Heart right ventricle (tissue), 16 donors: ENCODE measurements at regions not wholly inside any gene's neighbourhood (a gene's known extent, or its start where the extent isn't known, plus 50 kb on each side); places are given as distances from the start of the nearest gene placed in this dataset.

ENCODE experiments used
- ATAC-seq, 8 donors: fragments of 200-7000 bp; cut with Tn5 transposase; one replicate each; pipeline ENCODE4 v1.9.1; 2020; ENCODE audit warnings: mild to moderate bottlenecking in 8 of 8, moderate library complexity in 8 of 8, moderate number of reproducible peaks in 1 of 8
- DNase-seq, 2 donors: peaks; one replicate each; pipeline ENCODE4 v3.0.0-alpha.2; 2020
- H3K27ac ChIP-seq, 10 donors: fragments of 200-600 bp; sonication (generic) in 2 of 10; one replicate each; pipeline versions ENCODE4 v1.5.0 to v1.8.0; 2020 to 2022; ENCODE audit warnings: mild to moderate bottlenecking in 3 of 10
- H3K27me3 ChIP-seq, 7 donors: fragments of 200-600 bp; one replicate each; pipeline ENCODE4 v1.8.0; 2021 to 2022; ENCODE audit warnings: mild to moderate bottlenecking in 2 of 7
- H3K36me3 ChIP-seq, 9 donors: fragments of 200-600 bp; sonication (generic) in 1 of 9; one replicate each; pipeline versions ENCODE4 v1.5.0 to v1.8.0; 2020 to 2022; ENCODE audit warnings: mild to moderate bottlenecking in 2 of 9
- H3K4me1 ChIP-seq, 9 donors: fragments of 200-600 bp; sonication (generic) in 1 of 9; one replicate each; pipeline versions ENCODE4 v1.5.0 to v1.8.0; 2020 to 2022; ENCODE audit warnings: mild to moderate bottlenecking in 4 of 9
- H3K4me3 ChIP-seq, 10 donors: fragments of 200-600 bp; sonication (generic) in 2 of 10; one replicate each; pipeline versions ENCODE4 v1.5.0 to v1.8.0; 2020 to 2022; ENCODE audit warnings: mild to moderate bottlenecking in 7 of 10, moderate library complexity in 2 of 10
- H3K9me3 ChIP-seq, 11 donors: fragments of 200-600 bp in 10 of 11; sonication (generic) in 2 of 11; one replicate each; pipeline versions ENCODE4 v1.5.0 to v1.8.0; 2013 to 2022; ENCODE audit warnings: mild to moderate bottlenecking in 2 of 11, control low read depth in 1 of 11, moderate library complexity in 1 of 11
- WGBS, 2 donors: extraction: QIAGEN DNeasy Blood & Tissue Kit; methylation state at CpG; one replicate each; pipeline ENCODE4 v1.1.7; 2013; ENCODE audit warnings: inconsistent platforms in 1 of 2; 5-methylcytosine and 5-hydroxymethylcytosine counted together
- intact Hi-C, 10 donors: fragments of 100-400 bp; cut with DNase I; formaldehyde crosslinking; loops; one replicate each; pipeline versions ENCODE4 v1.11.1 to v1.14.2; 2022
- TF ChIP-seq, protein P1 (sequence below), 9 donors: fragments of 200-600 bp; sonication (generic) in 2 of 9; IDR thresholded peaks; one replicate each; pipeline versions ENCODE4 v1.5.0 to v1.8.0; 2021 to 2022; ENCODE audit warnings: antibody characterized with exemption in 9 of 9, mild to moderate bottlenecking in 5 of 9, moderate library complexity in 1 of 9
- donor health status: Arrhythmogenic right ventricular cardiomyopathy.
- donor health status: ischemic (EF 13 %, LVEDD 7.1; RV severe dilation, severe dysfunction).
- donor health status: healthy with polysubstance abuse.
- donor health status: DM: no; HTN: yes; CAD: no.
- donor health status: DM: no; HTN: no; CAD: no.
- donor health status: ischemic (EF 25% LVEDD 6.9; RV normal size, moderate dysfunction).
- donor health status: ischemic (EF 25% LVEDD 5.7; RV mildly dilated, moderate dysfunction).
- donor health status: healthy.
- donor health status: DM: yes; HTN: yes; CAD: no.
- donor health status: Ischemic cardiomyopathy.
- donor health status: ischemic (EF 35%, LVEDD 5.7; RV mildly dilated, moderate dysfunction).
- donor health status: nonischemic (EF 11% LVEDD 7.7; RV severe dilation, severe dysfunction).
- donor health status: DM: yes; HTN: yes; CAD: no.
- donor health status: PGD.
- donor health status: ischemic (EF 29% LVEDD 5.4; RV normal size, mild dysfunction).
- donor health status: nonischemic (EF 23%, LVEDD 6.1; RV moderate dilation, normal function).

DNA sequence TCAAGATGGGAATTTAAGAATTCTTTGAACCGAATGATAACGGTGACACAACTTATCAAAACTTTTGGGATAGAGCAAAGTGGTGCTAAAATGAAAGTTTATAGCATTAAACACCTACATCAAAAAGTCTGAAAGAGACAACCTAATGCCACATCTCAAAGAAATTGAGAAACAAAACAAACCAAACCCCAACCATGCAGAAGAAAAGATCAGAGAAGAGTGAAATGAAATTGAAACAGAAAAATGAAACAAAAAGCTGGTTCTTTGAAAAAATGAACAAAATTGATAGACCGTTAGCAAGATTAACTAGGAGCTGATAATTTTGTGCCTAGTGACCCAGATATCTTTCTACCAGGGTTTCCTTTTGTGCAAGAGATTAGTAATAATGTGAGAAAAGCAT, 248.0 kb upstream of the EYS start:
- H3K27me3 ChIP-seq = no peaks in the 10 kb centered on the region
- intact Hi-C loops = loop anchor here in 1 of 10 donors (5.0 kb wide), 1 partner anchor 558 kb away; no protein-coding TSS in a partner anchor
- no peak for ATAC-seq
- 80 to 89% methylated on average over 3 of the region's 3 CpGs for WGBS, 2 donors
- no peaks in the 10 kb centered on the region for H3K9me3 ChIP-seq
- no peak for DNase-seq
- TF ChIP-seq, protein P1, sequence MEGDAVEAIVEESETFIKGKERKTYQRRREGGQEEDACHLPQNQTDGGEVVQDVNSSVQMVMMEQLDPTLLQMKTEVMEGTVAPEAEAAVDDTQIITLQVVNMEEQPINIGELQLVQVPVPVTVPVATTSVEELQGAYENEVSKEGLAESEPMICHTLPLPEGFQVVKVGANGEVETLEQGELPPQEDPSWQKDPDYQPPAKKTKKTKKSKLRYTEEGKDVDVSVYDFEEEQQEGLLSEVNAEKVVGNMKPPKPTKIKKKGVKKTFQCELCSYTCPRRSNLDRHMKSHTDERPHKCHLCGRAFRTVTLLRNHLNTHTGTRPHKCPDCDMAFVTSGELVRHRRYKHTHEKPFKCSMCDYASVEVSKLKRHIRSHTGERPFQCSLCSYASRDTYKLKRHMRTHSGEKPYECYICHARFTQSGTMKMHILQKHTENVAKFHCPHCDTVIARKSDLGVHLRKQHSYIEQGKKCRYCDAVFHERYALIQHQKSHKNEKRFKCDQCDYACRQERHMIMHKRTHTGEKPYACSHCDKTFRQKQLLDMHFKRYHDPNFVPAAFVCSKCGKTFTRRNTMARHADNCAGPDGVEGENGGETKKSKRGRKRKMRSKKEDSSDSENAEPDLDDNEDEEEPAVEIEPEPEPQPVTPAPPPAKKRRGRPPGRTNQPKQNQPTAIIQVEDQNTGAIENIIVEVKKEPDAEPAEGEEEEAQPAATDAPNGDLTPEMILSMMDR (IDR thresholded peaks at IDR 0.05) = no peak
- H3K4me1 ChIP-seq = no peaks in the 10 kb centered on the region
- no peaks in the 10 kb centered on the region for H3K36me3 ChIP-seq
- no peak overlapping the region for H3K27ac ChIP-seq
- no peak overlapping the region for H3K4me3 ChIP-seq

DNA sequence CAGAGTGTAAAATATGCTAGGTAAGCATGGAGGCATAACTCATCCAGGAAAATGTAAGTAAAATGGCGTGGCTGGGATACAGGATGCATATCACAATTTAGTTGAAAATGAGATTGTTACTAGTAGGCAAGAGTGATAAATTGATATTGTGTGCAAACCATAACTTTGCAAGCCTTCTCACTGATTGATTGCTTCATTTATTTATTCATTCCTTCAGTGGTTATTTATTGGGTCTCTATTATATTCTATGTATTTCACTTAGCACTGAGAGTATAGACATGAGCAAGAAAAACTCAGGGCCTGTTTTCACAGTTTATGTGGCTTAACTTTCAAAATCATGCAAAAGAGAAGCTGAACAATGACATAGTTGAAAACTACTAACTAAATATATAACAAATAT, 241.0 kb upstream of the EYS start:
- TF ChIP-seq, protein P1 (IDR thresholded peaks at IDR 0.05) = no peak
- ATAC-seq = no peak
- Histone ChIP-seq H3K9me3 (no peaks in the 10 kb centered on the region), H3K36me3 (no peaks in the 10 kb centered on the region), H3K4me1 (no peaks in the 10 kb centered on the region), H3K27ac (no peak overlapping the region), H3K4me3 (peak overlapping the region in 1 of 10 donors; percentile 1), H3K27me3 (no peaks in the 10 kb centered on the region)
- WGBS, 2 donors = 86 to 97% methylated on average over 1 of the region's 1 CpG
- intact Hi-C loops = no loop called here
- no peak for DNase-seq

DNA sequence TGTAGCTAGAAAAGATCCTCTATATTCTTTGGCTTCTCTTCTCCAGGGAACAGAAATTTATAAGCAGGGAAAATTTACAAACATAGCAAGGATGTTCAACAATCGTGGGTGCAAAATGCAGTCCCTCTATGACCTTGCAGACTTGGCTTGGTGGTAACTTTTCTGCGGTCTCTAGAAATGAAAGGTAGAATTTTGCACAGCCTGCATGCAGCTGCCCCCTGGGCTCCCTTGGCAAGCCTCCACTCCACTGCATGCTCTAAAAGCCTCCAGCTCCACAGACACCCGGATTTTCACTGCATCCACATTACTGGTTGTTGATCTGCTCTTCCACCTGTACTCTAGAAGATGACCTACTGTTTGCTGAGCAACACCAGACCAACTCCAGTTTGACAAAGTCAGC, 236.5 kb upstream of the EYS start:
- TF ChIP-seq, protein P1 (IDR thresholded peaks at IDR 0.05) = no peak
- intact Hi-C loops = no loop called here
- 60 to 72% methylated on average over 3 of the region's 3 CpGs for WGBS, 2 donors
- H3K27ac ChIP-seq = no peak overlapping the region
- DNase-seq = no peak
- ATAC-seq = no peak
- H3K4me3 ChIP-seq = no peak overlapping the region
- no peaks in the 10 kb centered on the region for H3K4me1 ChIP-seq
- H3K9me3 ChIP-seq = peaks cover 0 to 5% (median 0%) of the 10 kb centered on the region in 11 donors
- no peaks in the 10 kb centered on the region for H3K27me3 ChIP-seq
- no peaks in the 10 kb centered on the region for H3K36me3 ChIP-seq

DNA sequence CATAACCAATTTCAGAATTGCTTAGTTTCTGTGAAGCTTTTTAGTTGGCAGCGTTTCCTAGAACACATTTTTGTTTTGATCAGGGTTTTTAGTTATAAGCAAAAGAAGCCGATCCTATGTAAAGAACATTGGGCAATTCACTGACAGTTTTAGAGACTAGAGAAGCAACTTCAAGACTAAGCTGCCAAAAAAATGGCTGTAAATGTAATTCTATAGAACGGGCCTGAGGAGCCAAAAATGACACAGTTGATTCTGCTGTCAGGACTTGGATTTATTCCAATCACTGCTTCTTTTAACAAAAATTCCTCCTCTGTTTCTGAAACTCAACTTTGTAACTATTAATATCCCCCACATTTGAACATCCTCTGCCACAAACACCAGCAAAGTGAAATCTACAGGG, 236.0 kb upstream of the EYS start:
- TF ChIP-seq, protein P1 (IDR thresholded peaks at IDR 0.05) = no peak
- H3K4me1 ChIP-seq = no peaks in the 10 kb centered on the region
- DNase-seq (no peak), ATAC-seq (no peak)
- H3K36me3 ChIP-seq = no peaks in the 10 kb centered on the region
- H3K27ac ChIP-seq = no peak overlapping the region
- H3K9me3 ChIP-seq = peaks cover 0 to 5% (median 0%) of the 10 kb centered on the region in 11 donors
- intact Hi-C loops = no loop called here
- WGBS, 2 donors = 58 to 61% methylated on average over 3 of the region's 3 CpGs
- H3K27me3 ChIP-seq = no peaks in the 10 kb centered on the region
- H3K4me3 ChIP-seq = no peak overlapping the region
